Endothelial cell of umbilical vein (primary cell): ENCODE measurements at regions not wholly inside any gene's neighbourhood (a gene's known extent, or its start where the extent isn't known, plus 50 kb on each side); places are given as distances from the start of the nearest gene placed in this dataset.

ENCODE experiments used
- BruUV-seq: library from RNA; stranded (reverse); fragments of 400-500 nt; replicated peaks from 2 replicates; lab custom pipeline; 2021; lab: Mats Ljungman, UMichigan
- CTCF ChIA-PET: fragments of 300-600, 350-600 bp; sonication (Branson Sonifier 250); formaldehyde crosslinking; loops from one replicate; lab custom pipeline; 2021; ENCODE audit warnings: antibody characterized with exemption, inconsistent platforms; lab: Charles Lee
- POLR2A ChIA-PET: fragments of 300-600, 350-600 bp; sonication (Branson Sonifier 250); formaldehyde crosslinking; loops from one replicate; lab custom pipeline; 2021; ENCODE audit warnings: antibody characterized with exemption, inconsistent platforms; lab: Charles Lee
- DNase-seq: peaks from one replicate; pipeline ENCODE4 v3.0.0-alpha.2; 2011; ENCODE audit warnings: low read depth, low spot score
- FAIRE-seq: peaks from 2 replicates; lab custom pipeline; 2011; peaks lifted over from hg19 to GRCh38; lab: Jason Lieb, UNC
- H2AFZ ChIP-seq: 2 replicates; pipeline ENCODE4 v1.6.0; 2012; ENCODE audit warnings: low read depth, low read length, control low read depth, inconsistent platforms
- H3K27ac ChIP-seq: 2 replicates; pipeline ENCODE4 v1.5.1; 2011; ENCODE audit warnings: low read depth, mild to moderate bottlenecking, control low read depth, low read length, moderate library complexity; ENCODE audit not compliant: insufficient read depth
- H3K27me3 ChIP-seq, 2 experiments: 2 replicates each; pipeline versions ENCODE4 v1.6.0 to v1.6.1; 2011; ENCODE audit warnings: low read length in 2 of 2, mixed read lengths in 1 of 2; ENCODE audit not compliant: control insufficient read depth in 2 of 2, insufficient read depth in 2 of 2
- H3K36me3 ChIP-seq, 2 experiments: 2 replicates in 1 of 2; 3 replicates in 1 of 2; pipeline ENCODE4 v1.5.1; 2011; ENCODE audit warnings: low read length in 2 of 2, mild to moderate bottlenecking in 1 of 2, moderate library complexity in 1 of 2; ENCODE audit not compliant: control insufficient read depth in 2 of 2, insufficient read depth in 2 of 2; ENCODE audit errors: extremely low read depth in 1 of 2
- H3K4me1 ChIP-seq: 3 replicates; pipeline ENCODE4 v1.5.1; 2011; ENCODE audit warnings: mild to moderate bottlenecking, low read length; ENCODE audit not compliant: control insufficient read depth, insufficient read depth; ENCODE audit errors: extremely low read depth
- H3K4me2 ChIP-seq: 2 replicates; pipeline ENCODE4 v1.6.1; 2011; ENCODE audit warnings: low read length, control low read depth, mixed read lengths; ENCODE audit not compliant: insufficient read depth
- H3K4me3 ChIP-seq, 3 experiments: fragments of 200-600 bp in 1 of 3; sonication (generic), shearing (Covaris generic) in 1 of 3; replicated peaks in 1 of 3; 2 replicates each; pipeline ENCODE4 v1.5.1; 2011 to 2016; ENCODE audit warnings: control low read depth in 3 of 3, low read length in 3 of 3, mild to moderate bottlenecking in 2 of 3, inconsistent platforms in 1 of 3, low read depth in 1 of 3, moderate library complexity in 1 of 3; ENCODE audit not compliant: insufficient read depth in 1 of 3
- H3K79me2 ChIP-seq: 2 replicates; pipeline ENCODE4 v1.6.0; 2012; ENCODE audit warnings: low read length, inconsistent platforms; ENCODE audit not compliant: control insufficient read depth, insufficient read depth
- H3K9ac ChIP-seq: replicated peaks from 2 replicates; pipeline ENCODE3; 2011; ENCODE audit warnings: low read length, control low read depth; ENCODE audit not compliant: insufficient read depth; ENCODE audit errors: extremely low read depth
- H3K9me1 ChIP-seq: replicated peaks from 3 replicates; pipeline ENCODE4 v1.6.0; 2011; ENCODE audit warnings: mild to moderate bottlenecking, low read length; ENCODE audit not compliant: control insufficient read depth, insufficient read depth; ENCODE audit errors: extremely low read depth
- H3K9me3 ChIP-seq: replicated peaks from 2 replicates; pipeline ENCODE4 v1.5.1; 2012; ENCODE audit warnings: low read length, inconsistent platforms; ENCODE audit not compliant: control insufficient read depth, insufficient read depth
- H4K20me1 ChIP-seq: replicated peaks from 2 replicates; pipeline ENCODE3; 2011; ENCODE audit warnings: mild to moderate bottlenecking, low read length; ENCODE audit not compliant: control insufficient read depth, insufficient read depth; ENCODE audit errors: extremely low read depth
- CTCF ChIP-seq, 2 donors: IDR thresholded peaks; 1 replicate in 1 of 2; 2 replicates in 1 of 2; pipeline ENCODE4 v1.5.1; 2011; ENCODE audit warnings: low read length in 2 of 2, mild to moderate bottlenecking in 2 of 2, moderate library complexity in 2 of 2, control low read depth in 1 of 2, inconsistent platforms in 1 of 2, low read depth in 1 of 2; ENCODE audit not compliant: insufficient read depth in 1 of 2; ENCODE audit errors: extremely low read depth in 1 of 2
- EZH2 ChIP-seq: IDR thresholded peaks from 2 replicates; pipeline ENCODE4 v1.6.1; 2012; ENCODE audit warnings: borderline replicate concordance, low read depth, mild to moderate bottlenecking, moderate library complexity, low read length, inconsistent platforms; ENCODE audit not compliant: severe bottlenecking
- GATA2 ChIP-seq: IDR thresholded peaks from 2 replicates; pipeline ENCODE4 v1.7.0; 2011; ENCODE audit warnings: low read depth, mild to moderate bottlenecking, moderate library complexity, mixed read lengths, low read length; ENCODE audit not compliant: insufficient read length, insufficient read depth
- MAX ChIP-seq: IDR thresholded peaks from 2 replicates; pipeline ENCODE4 v1.6.1; 2011; ENCODE audit not compliant: insufficient read depth, insufficient read length
- dilution Hi-C: fragments of 300-500 bp; cut with MboI; formaldehyde crosslinking; loops from one replicate; pipeline ENCODE4 v1.15.0; 2019; ENCODE audit warnings: low sequenced_read_pairs; ENCODE audit not compliant: extremely low pct_ligation_motif_present
- intact Hi-C: fragments of 100-400 bp; cut with micrococcal nuclease; formaldehyde crosslinking; loops from one replicate; pipeline ENCODE4 v1.10.0; 2022

GRCh38 chr4:10369517-10369916 is 87.7 kb downstream of the ZNF518B start:
- CTCF ChIA-PET, result no interaction called here

More at GRCh38 chr4:10369517-10369916, 87.7 kb downstream of the ZNF518B start:
- BruUV-seq, result no TSS peak
- no peak for TF ChIP-seq EZH2
- no peak for TF ChIP-seq CTCF (IDR thresholded peaks at IDR 0.05; ENCODE audit: extremely low read depth in 1 of 2, insufficient read depth in 1 of 2, low read depth in 1 of 2, low read length in 2 of 2)
- TF ChIP-seq MAX, result no peak
- TF ChIP-seq GATA2, result no peak
- Histone ChIP-seq H3K9me1 (no peaks in the 10 kb centered on the region), H3K27me3 (no peaks in the 10 kb centered on the region), H2AFZ (no peak overlapping the region), H3K9me3 (no peaks in the 10 kb centered on the region), H3K27ac (no peak overlapping the region), H3K9ac (no peak overlapping the region), H3K4me1 (no peaks in the 10 kb centered on the region), H3K36me3 (no peaks in the 10 kb centered on the region), H3K4me2 (no peak overlapping the region), H4K20me1 (no peaks in the 10 kb centered on the region), H3K79me2 (no peaks in the 10 kb centered on the region), H3K4me3 (no peak overlapping the region)
- dilution Hi-C loops (no loop called here), intact Hi-C loops (no loop called here)
- DNase-seq (no peak), FAIRE-seq (no peak)
- POLR2A ChIA-PET, result no interaction called here
